GM23338 (cell line): ENCODE measurements at regions not wholly inside any gene's neighbourhood (a gene's known extent, or its start where the extent isn't known, plus 50 kb on each side); places are given as distances from the start of the nearest gene placed in this dataset.

Experiments
- ATAC-seq: fragments of 200-7000 bp; cut with Tn5 transposase; 3 replicates; pipeline ENCODE4 v1.9.1; 2020
- DNase-seq: peaks from one replicate; pipeline ENCODE4 v3.0.0-alpha.2; 2015; ENCODE audit warnings: low spot score
- H2AFZ ChIP-seq: fragments of 200-600 bp; sonication (generic); 2 replicates; pipeline ENCODE4 v1.8.0; 2016; ENCODE audit warnings: antibody characterized with exemption, mild to moderate bottlenecking, moderate library complexity
- H3F3A ChIP-seq: fragments of 200-600 bp; sonication (generic); replicated peaks from 2 replicates; pipeline ENCODE4 v1.8.0; 2017; ENCODE audit warnings: antibody characterized with exemption, mixed run types, low read depth
- H3K27ac ChIP-seq: fragments of 200-600 bp; sonication (generic); 2 replicates; pipeline ENCODE4 v1.6.1; 2016; ENCODE audit warnings: low read depth
- H3K27me3 ChIP-seq: fragments of 200-600 bp; sonication (generic); 2 replicates; pipeline ENCODE4 v1.8.0; 2016; ENCODE audit warnings: mild to moderate bottlenecking, mixed run types, moderate library complexity; ENCODE audit not compliant: insufficient read depth
- H3K36me3 ChIP-seq: fragments of 200-600 bp; sonication (generic); 2 replicates; pipeline ENCODE4 v1.8.0; 2016; ENCODE audit warnings: mild to moderate bottlenecking; ENCODE audit not compliant: insufficient read depth
- H3K4me1 ChIP-seq: fragments of 200-600 bp; sonication (generic); 2 replicates; pipeline ENCODE4 v1.8.0; 2016; ENCODE audit warnings: mild to moderate bottlenecking, moderate library complexity; ENCODE audit not compliant: insufficient read depth
- H3K4me2 ChIP-seq: fragments of 200-600 bp; sonication (generic); 2 replicates; pipeline ENCODE4 v1.7.1; 2017; ENCODE audit warnings: mixed run types
- H3K4me3 ChIP-seq: fragments of 200-600 bp; sonication (generic); 2 replicates; pipeline ENCODE4 v1.6.1; 2016; ENCODE audit warnings: mixed run types
- H3K79me2 ChIP-seq: fragments of 200-600 bp; sonication (generic); replicated peaks from 2 replicates; pipeline ENCODE4 v1.8.0; 2017; ENCODE audit warnings: mild to moderate bottlenecking; ENCODE audit not compliant: insufficient read depth
- H3K9me2 ChIP-seq: fragments of 200-600 bp; sonication (generic); 2 replicates; pipeline ENCODE4 v1.8.0; 2017; ENCODE audit not compliant: insufficient read depth
- H4K20me1 ChIP-seq: fragments of 200-600 bp; sonication (generic); replicated peaks from 2 replicates; pipeline ENCODE4 v1.8.0; 2017; ENCODE audit warnings: mild to moderate bottlenecking; ENCODE audit not compliant: insufficient read depth
- H3K27ac Mint-ChIP-seq: 2 replicates; pipeline ENCODE4 v1.8.0; 2020; ENCODE audit warnings: inconsistent platforms, mild to moderate bottlenecking, moderate library complexity, mixed read lengths
- H3K27me3 Mint-ChIP-seq: 3 replicates; pipeline ENCODE4 v1.8.0; 2022; ENCODE audit warnings: low read depth, mild to moderate bottlenecking, moderate library complexity, mixed read lengths, inconsistent platforms; ENCODE audit not compliant: insufficient read depth, poor library complexity
- H3K36me3 Mint-ChIP-seq: 3 replicates; pipeline ENCODE4 v1.8.0; 2021; ENCODE audit warnings: low read depth, mild to moderate bottlenecking, inconsistent platforms, moderate library complexity, mixed read lengths
- H3K4me1 Mint-ChIP-seq: 3 replicates; pipeline ENCODE4 v1.8.0; 2020; ENCODE audit warnings: mild to moderate bottlenecking, inconsistent platforms, mixed read lengths
- H3K4me3 Mint-ChIP-seq: 3 replicates; pipeline ENCODE4 v1.8.0; 2021; ENCODE audit warnings: moderate library complexity, mild to moderate bottlenecking, inconsistent platforms, mixed read lengths
- H3K9me3 Mint-ChIP-seq: 3 replicates; pipeline ENCODE4 v1.8.0; 2020; ENCODE audit warnings: moderate library complexity, mild to moderate bottlenecking, inconsistent platforms, mixed read lengths
- CREB1 ChIP-seq: fragments of 250-450 bp; sonication (Bioruptor Pico); IDR thresholded peaks from 2 replicates; pipeline ENCODE4 v1.5.0; 2020; ENCODE audit warnings: low read depth, mild to moderate bottlenecking, moderate library complexity
- CTCF ChIP-seq, 2 experiments: fragments of 200-600 bp in 1 of 2; sonication (generic) in 1 of 2; conservative IDR thresholded peaks; 2 replicates each; pipeline versions ENCODE4 v1.5.1 to v1.6.1; 2016 to 2017; ENCODE audit warnings: antibody characterized with exemption in 2 of 2, low read depth in 2 of 2, mild to moderate bottlenecking in 2 of 2, moderate library complexity in 1 of 2
- ETS1 ChIP-seq: IDR thresholded peaks from 2 replicates; pipeline ENCODE4 v1.6.1; 2016; ENCODE audit warnings: antibody characterized with exemption
- EZH2 ChIP-seq: fragments of 200-600 bp; sonication (generic); IDR thresholded peaks from one replicate; pipeline ENCODE4 v1.8.0; 2017; ENCODE audit warnings: antibody characterized with exemption, mild to moderate bottlenecking, low read depth; ENCODE audit not compliant: unreplicated experiment
- EZH2phosphoT487 ChIP-seq: fragments of 200-600 bp; sonication (generic); IDR thresholded peaks from one replicate; pipeline ENCODE4 v1.8.1; 2018; ENCODE audit warnings: antibody characterized with exemption; ENCODE audit not compliant: unreplicated experiment
- JUNB ChIP-seq: IDR thresholded peaks from one replicate; pipeline ENCODE4 v1.6.1; 2016; ENCODE audit warnings: antibody characterized with exemption; ENCODE audit not compliant: unreplicated experiment
- NANOG ChIP-seq: IDR thresholded peaks from 2 replicates; pipeline ENCODE4 v1.6.1; 2016; ENCODE audit warnings: antibody characterized with exemption, borderline replicate concordance
- POLR2AphosphoS5 ChIP-seq: IDR thresholded peaks from 2 replicates; pipeline ENCODE4 v1.6.1; 2016; ENCODE audit warnings: antibody characterized with exemption, low read depth
- REST ChIP-seq: IDR thresholded peaks from one replicate; pipeline ENCODE4 v1.6.1; 2018; ENCODE audit warnings: antibody characterized with exemption; ENCODE audit not compliant: unreplicated experiment
- STAT1 ChIP-seq: IDR thresholded peaks from one replicate; pipeline ENCODE4 v1.6.1; 2016; ENCODE audit warnings: antibody characterized with exemption; ENCODE audit not compliant: unreplicated experiment
- ZNF114 ChIP-seq: fragments of 250-450 bp; sonication (Bioruptor Pico); IDR thresholded peaks from 2 replicates; pipeline ENCODE4 v1.5.0; 2020; ENCODE audit warnings: mild to moderate bottlenecking, moderate library complexity
- ZNF331 ChIP-seq: fragments of 250-450 bp; sonication (Bioruptor Pico); IDR thresholded peaks from 2 replicates; pipeline ENCODE4 v1.5.0; 2020; ENCODE audit warnings: low read depth, mild to moderate bottlenecking, moderate library complexity
- ZNF462 ChIP-seq: fragments of 250-450 bp; sonication (Bioruptor Pico); IDR thresholded peaks from 2 replicates; pipeline ENCODE4 v1.5.0; 2020; ENCODE audit warnings: mild to moderate bottlenecking, moderate library complexity

GRCh38 chr1:58067082-58067481, 479.4 kb downstream of the OMA1 start:
- no peak overlapping the region for H3K4me3 ChIP-seq
- Mint-ChIP-seq H3K27me3 (peaks cover 8% of the 10 kb centered on the region), H3K36me3 (no peaks in the 10 kb centered on the region), H3K4me3 (no peak overlapping the region), H3K4me1 (peaks cover 15% of the 10 kb centered on the region), H3K9me3 (no peaks in the 10 kb centered on the region), H3K27ac (no peak overlapping the region)
- H3K27ac ChIP-seq = no peak overlapping the region
- no peak overlapping the region for H2AFZ ChIP-seq
- no peak overlapping the region for H3K4me2 ChIP-seq
- ATAC-seq = no peak; the same call in 2 of the 3 replicates
- H3K27me3 ChIP-seq = no peaks in the 10 kb centered on the region
- no peak for DNase-seq
- H3K4me1 ChIP-seq = peaks cover 12% of the 10 kb centered on the region; the same call in 1 of the 2 replicates
- H3F3A ChIP-seq = 0 out of 2 replicates have a peak, but pooled peaks cover 3% of the 10 kb centered on the region
- 0 out of 2 replicates have a peak, but pooled peaks cover 3% of the 10 kb centered on the region for H3K9me2 ChIP-seq
- H3K36me3 ChIP-seq = no peaks in the 10 kb centered on the region
- no peak for TF ChIP-seq POLR2AphosphoS5
- TF ChIP-seq ZNF462 (CRISPR knock-in tag) = no peak
- no peak for TF ChIP-seq STAT1
- TF ChIP-seq EZH2 = no peak
- no peak for TF ChIP-seq CTCF (conservative IDR thresholded peaks at IDR 0.05; ENCODE audit: low read depth in 2 of 2)
- no peak for TF ChIP-seq ZNF331 (CRISPR knock-in tag)
- TF ChIP-seq ETS1 = no peak
- no peak for TF ChIP-seq NANOG
- no peak for TF ChIP-seq EZH2phosphoT487
- no peak for TF ChIP-seq JUNB
- no peak for TF ChIP-seq CREB1
- TF ChIP-seq ZNF114 (CRISPR knock-in tag) = no peak
- no peak for TF ChIP-seq REST
- H4K20me1 ChIP-seq = no peaks in the 10 kb centered on the region
- no peaks in the 10 kb centered on the region for H3K79me2 ChIP-seq
